Amygdala (tissue), 56 donors: ENCODE measurements at regions not wholly inside any gene's neighbourhood (a gene's known extent, or its start where the extent isn't known, plus 50 kb on each side); places are given as distances from the start of the nearest gene placed in this dataset.
A peak's percentile ranks its signal among the peaks of the same experiment; 100 is the strongest.

Source experiments
- DNase-seq, 56 donors: peaks; one replicate each; lab custom pipeline; 2025; lab: John Stamatoyannopoulos, UW

DNA sequence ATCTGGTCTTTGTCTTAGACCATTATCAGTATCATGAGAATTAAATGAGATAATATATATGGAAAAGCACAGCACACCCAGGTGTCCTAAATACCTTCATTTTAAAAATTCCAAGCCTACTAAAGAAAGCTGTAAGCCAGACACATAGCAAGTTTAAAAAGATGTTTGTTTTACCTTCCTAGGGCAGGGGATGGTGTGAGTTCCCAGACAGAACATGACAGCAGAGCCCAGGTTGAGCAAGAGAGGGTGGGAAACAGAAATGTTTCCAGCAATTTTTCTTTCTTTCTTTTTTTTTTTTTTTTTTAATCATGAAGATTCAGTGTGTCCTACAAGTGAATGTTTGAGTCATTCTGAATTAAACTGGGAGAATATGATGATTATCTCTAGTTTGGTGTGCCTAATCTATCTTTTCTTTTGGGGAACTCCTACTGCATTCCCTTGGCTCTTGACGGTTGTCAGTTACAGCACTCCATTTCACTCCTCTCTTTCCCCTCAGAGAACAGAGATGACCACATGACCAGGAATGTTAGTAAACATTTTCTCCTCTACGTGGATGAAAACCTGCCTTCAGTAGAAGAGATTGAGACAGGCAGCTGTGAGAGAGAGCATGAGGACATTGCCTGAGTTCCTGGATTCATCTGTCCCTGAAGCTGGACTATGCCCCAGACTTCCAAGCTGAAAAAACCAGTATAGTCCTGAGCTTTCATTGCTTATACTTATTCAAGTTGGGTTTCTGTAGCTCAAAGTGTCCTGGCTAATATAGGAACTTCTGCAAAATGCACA is 54.5 kb upstream of the ARL14 start:
- DNase-seq, result no peak

GRCh38 chr3:160618878-160619277 is 53.5 kb upstream of the KPNA4 start:
- no peak for DNase-seq

GRCh38 chr3:160618363-160618762 is 53.0 kb upstream of the KPNA4 start:
- DNase-seq, result no peak

DNA sequence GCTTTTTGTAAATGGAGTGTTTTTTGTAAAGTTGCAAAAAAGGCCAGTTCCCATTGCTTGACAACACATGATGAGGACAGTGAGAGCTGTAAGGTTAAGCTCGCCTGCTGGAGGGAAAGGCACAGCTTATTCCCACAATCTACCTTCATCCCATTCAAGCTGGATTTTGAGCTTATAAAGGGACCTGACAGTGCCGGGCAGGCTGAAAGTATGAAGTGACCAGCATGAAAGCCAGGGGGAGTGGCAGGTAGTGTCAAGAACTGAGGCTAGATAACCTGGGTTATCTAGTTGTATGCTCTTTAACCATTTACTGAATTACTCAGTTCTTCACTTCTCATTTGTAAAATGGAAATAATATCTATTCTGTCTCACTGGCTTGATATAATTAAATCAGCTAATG is 52.3 kb upstream of the KPNA4 start:
- DNase-seq, result no peak

DNA sequence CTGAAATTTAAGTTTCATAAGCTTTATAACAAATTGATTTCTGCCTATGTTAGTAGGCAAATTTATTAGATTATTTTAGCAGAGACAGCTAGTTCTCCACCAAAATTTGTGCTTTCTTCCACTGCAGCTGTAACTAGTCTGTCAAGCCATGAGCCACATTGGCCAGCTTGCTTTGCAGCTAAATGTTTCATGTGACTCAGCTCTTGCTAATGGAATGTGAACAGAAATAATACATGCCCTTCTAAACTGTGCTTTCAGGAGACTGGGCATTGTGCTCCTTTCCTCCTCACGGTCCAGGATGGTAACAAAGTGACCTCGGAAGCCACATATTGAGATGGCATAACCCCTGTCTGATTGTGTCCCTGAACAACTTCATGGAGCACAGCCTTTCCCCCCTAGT is 51.3 kb upstream of the KPNA4 start:
- peak in 2 of 56 donors; percentile 1 to 5 for DNase-seq

- DNase-seq, result no peak
Observed at GRCh38 chr3:160616311-160616710, 50.9 kb upstream of the KPNA4 start.
